SK-N-SH (cell line): ENCODE measurements at regions not wholly inside any gene's neighbourhood (a gene's known extent, or its start where the extent isn't known, plus 50 kb on each side); places are given as distances from the start of the nearest gene placed in this dataset.
A peak's percentile ranks its signal among the peaks of the same experiment; 100 is the strongest.

ENCODE experiments used
- POLR2AphosphoS5 ChIP-seq: IDR thresholded peaks from 2 replicates; pipeline ENCODE4 v1.6.1; 2012; ENCODE audit warnings: low read depth, low read length
- TF ChIP-seq, protein P1 (sequence below): fragments of 200-600 bp; sonication (generic); IDR thresholded peaks from 2 replicates; pipeline ENCODE4 v1.6.1; 2017; ENCODE audit warnings: antibody characterized with exemption, mild to moderate bottlenecking, moderate library complexity

DNA sequence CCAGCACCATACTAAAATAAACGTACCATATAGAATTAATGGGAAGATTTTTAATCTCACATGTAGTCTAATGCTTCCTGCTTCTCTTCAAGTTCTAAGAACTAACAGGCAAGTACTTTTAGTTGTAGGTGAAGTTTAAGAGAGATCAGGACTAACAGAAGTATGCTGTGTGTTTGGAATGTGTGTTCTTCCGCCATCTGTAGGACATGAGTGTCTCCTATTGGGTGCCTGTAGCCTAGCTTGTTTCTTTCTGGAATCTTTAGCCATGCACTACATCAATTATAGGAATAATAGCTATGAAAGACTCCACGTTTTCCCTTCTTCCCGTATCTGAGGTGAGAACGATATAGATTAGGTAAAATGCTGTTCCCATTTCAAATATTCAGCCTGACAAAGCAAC is 140.2 kb upstream of the AHR start:
- no peak for TF ChIP-seq POLR2AphosphoS5
- TF ChIP-seq, protein P1, sequence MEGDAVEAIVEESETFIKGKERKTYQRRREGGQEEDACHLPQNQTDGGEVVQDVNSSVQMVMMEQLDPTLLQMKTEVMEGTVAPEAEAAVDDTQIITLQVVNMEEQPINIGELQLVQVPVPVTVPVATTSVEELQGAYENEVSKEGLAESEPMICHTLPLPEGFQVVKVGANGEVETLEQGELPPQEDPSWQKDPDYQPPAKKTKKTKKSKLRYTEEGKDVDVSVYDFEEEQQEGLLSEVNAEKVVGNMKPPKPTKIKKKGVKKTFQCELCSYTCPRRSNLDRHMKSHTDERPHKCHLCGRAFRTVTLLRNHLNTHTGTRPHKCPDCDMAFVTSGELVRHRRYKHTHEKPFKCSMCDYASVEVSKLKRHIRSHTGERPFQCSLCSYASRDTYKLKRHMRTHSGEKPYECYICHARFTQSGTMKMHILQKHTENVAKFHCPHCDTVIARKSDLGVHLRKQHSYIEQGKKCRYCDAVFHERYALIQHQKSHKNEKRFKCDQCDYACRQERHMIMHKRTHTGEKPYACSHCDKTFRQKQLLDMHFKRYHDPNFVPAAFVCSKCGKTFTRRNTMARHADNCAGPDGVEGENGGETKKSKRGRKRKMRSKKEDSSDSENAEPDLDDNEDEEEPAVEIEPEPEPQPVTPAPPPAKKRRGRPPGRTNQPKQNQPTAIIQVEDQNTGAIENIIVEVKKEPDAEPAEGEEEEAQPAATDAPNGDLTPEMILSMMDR, result peak; percentile 25; the same call in 1 of the 2 replicates
